Stomach (tissue), 8 donors: ENCODE measurements at regions not wholly inside any gene's neighbourhood (a gene's known extent, or its start where the extent isn't known, plus 50 kb on each side); places are given as distances from the start of the nearest gene placed in this dataset.

Experiments used
- DNase-seq, 2 donors: peaks; one replicate each; pipeline versions ENCODE4 v3.0.0 to v3.0.0-alpha.2; 2013 to 2019
- H3K27ac ChIP-seq, 5 donors: fragments of 200-600 bp in 4 of 5; sonication (generic) in 4 of 5; one replicate each; pipeline ENCODE4 v1.5.1; 2013 to 2019; ENCODE audit warnings: mild to moderate bottlenecking in 1 of 5, moderate library complexity in 1 of 5
- H3K27me3 ChIP-seq, 3 donors: fragments of 200-600 bp; sonication (generic); one replicate each; pipeline ENCODE4 v1.5.1; 2017 to 2019; ENCODE audit warnings: mixed run types in 1 of 3
- H3K36me3 ChIP-seq, 4 donors: fragments of 200-600 bp; sonication (generic); 1 replicate in 3 of 4; 2 replicates in 1 of 4; pipeline ENCODE4 v1.5.1; 2016 to 2019
- H3K4me1 ChIP-seq, 4 donors: fragments of 200-600 bp; sonication (generic); one replicate each; pipeline ENCODE4 v1.5.1; 2016 to 2019
- H3K4me3 ChIP-seq, 4 donors: fragments of 200-600 bp; sonication (generic) in 3 of 4; one replicate each; pipeline ENCODE4 v1.5.1; 2016 to 2019; ENCODE audit warnings: mild to moderate bottlenecking in 1 of 4
- H3K9me3 ChIP-seq, 4 donors: fragments of 200-600 bp; sonication (generic); one replicate each; pipeline ENCODE4 v1.5.1; 2016 to 2019
- EP300 ChIP-seq: sonication (generic); formaldehyde crosslinking; IDR thresholded peaks from one replicate; pipeline ENCODE4 v1.6.1; 2017; ENCODE audit warnings: antibody characterized with exemption
- POLR2A ChIP-seq, 4 donors: fragments of 450-650 bp; IDR thresholded peaks; one replicate each; pipeline ENCODE4 v1.6.1; 2016; ENCODE audit warnings: antibody characterized with exemption in 4 of 4, control low read depth in 2 of 4, mild to moderate bottlenecking in 1 of 4, moderate library complexity in 1 of 4
- POLR2AphosphoS5 ChIP-seq, 3 donors: sonication (generic); formaldehyde crosslinking; IDR thresholded peaks; one replicate each; pipeline ENCODE4 v1.6.1; 2016; ENCODE audit warnings: antibody characterized with exemption in 3 of 3
- WGBS, 5 donors: extraction: QIAGEN DNeasy Blood & Tissue Kit in 3 of 5; methylation state at CpG; one replicate each; pipeline versions ENCODE4 v1.1.5 to v1.1.7; 2013 to 2018; 5-methylcytosine and 5-hydroxymethylcytosine counted together
- intact Hi-C: fragments of 100-400 bp; cut with DNase I; formaldehyde crosslinking; loops from one replicate; pipeline ENCODE4 v1.15.1; 2023; ENCODE audit warnings: low total_unique reads
- TF ChIP-seq, protein P1 (sequence below), 7 experiments: fragments of 450-650 bp in 4 of 7; fragments of 200-600 bp in 3 of 7; sonication (generic) in 3 of 7; IDR thresholded peaks; one replicate each; pipeline ENCODE4 v1.5.1; 2016 to 2019; ENCODE audit warnings: antibody characterized with exemption in 7 of 7, control low read depth in 2 of 7, mild to moderate bottlenecking in 1 of 7
- donor health status: healthy with polysubstance abuse.
- donor health status: Bipolar disorder and iron deficiency.
- donor health status: healthy.

DNA sequence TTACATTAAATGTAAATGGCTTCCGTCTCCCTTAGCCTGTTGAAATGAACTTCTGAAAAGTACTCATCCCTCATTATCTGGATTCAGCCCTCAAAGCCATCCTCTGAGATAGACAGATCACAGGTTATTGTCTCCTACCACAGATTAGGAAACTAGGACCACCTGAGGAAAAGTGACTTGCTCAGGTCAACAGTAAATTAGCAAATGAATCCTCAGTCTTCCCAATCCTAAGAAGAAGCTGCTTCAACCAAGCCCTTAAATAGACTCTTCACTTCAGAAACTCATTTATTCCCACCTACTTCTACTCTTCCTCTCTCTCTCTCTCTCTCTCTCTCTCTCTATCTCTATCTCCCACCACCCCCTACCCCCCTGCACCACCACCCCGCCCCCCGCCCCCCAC lies 152.3 kb downstream of the DMRTA2 start:
- TF ChIP-seq EP300, result no peak
- no peak for TF ChIP-seq POLR2AphosphoS5 (IDR thresholded peaks at IDR 0.05)
- no peak for TF ChIP-seq POLR2A (IDR thresholded peaks at IDR 0.05)
- TF ChIP-seq, protein P1, sequence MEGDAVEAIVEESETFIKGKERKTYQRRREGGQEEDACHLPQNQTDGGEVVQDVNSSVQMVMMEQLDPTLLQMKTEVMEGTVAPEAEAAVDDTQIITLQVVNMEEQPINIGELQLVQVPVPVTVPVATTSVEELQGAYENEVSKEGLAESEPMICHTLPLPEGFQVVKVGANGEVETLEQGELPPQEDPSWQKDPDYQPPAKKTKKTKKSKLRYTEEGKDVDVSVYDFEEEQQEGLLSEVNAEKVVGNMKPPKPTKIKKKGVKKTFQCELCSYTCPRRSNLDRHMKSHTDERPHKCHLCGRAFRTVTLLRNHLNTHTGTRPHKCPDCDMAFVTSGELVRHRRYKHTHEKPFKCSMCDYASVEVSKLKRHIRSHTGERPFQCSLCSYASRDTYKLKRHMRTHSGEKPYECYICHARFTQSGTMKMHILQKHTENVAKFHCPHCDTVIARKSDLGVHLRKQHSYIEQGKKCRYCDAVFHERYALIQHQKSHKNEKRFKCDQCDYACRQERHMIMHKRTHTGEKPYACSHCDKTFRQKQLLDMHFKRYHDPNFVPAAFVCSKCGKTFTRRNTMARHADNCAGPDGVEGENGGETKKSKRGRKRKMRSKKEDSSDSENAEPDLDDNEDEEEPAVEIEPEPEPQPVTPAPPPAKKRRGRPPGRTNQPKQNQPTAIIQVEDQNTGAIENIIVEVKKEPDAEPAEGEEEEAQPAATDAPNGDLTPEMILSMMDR (IDR thresholded peaks at IDR 0.05), result no peak
- WGBS, 5 donors, result 47 to 66% (median 51%) methylated on average over 3 of the region's 3 CpGs
- H3K4me3 ChIP-seq, result no peak overlapping the region

DNA sequence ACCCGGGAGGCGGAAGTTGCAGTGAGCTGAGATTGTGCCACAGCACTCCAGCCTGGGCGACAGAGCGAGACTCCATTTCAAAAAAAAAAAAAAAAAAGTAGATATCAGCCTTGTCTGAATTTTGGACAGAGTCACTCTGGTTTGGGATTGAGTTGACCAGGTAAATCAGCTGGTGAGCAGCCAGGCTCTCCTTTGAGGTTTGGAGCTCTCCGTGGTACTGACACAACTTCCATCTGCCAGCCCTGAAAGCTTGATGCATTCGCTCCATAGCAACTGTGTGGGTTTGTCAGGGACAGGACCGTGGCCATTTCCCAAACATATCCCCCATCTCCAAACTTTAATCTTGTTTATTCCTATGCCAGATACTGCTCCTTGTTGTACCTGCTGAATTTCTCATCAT lies 155.2 kb downstream of the DMRTA2 start:
- Histone ChIP-seq H3K36me3 (no peaks in the 10 kb centered on the region), H3K4me3 (no peak overlapping the region), H3K4me1 (no peaks in the 10 kb centered on the region), H3K27ac (no peak overlapping the region), H3K27me3 (peaks cover 0 to 11% (median 0%) of the 10 kb centered on the region in 3 donors), H3K9me3 (no peaks in the 10 kb centered on the region)
- peak in 1 of 2 donors; percentile 63 for DNase-seq
- 51 to 58% (median 52%) methylated on average over 7 of the region's 7 CpGs for WGBS, 5 donors
- intact Hi-C loops, result no loop called here
- TF ChIP-seq, protein P1 (IDR thresholded peaks at IDR 0.05), result no peak
- no peak for TF ChIP-seq POLR2AphosphoS5 (IDR thresholded peaks at IDR 0.05)
- no peak for TF ChIP-seq EP300
- TF ChIP-seq POLR2A (IDR thresholded peaks at IDR 0.05), result no peak

More for the DNA sequence above, 152.3 kb downstream of the DMRTA2 start:
- H3K4me1 ChIP-seq, result no peaks in the 10 kb centered on the region
- no peaks in the 10 kb centered on the region for H3K9me3 ChIP-seq
- H3K36me3 ChIP-seq, result no peaks in the 10 kb centered on the region
- no peak overlapping the region for H3K27ac ChIP-seq
- H3K27me3 ChIP-seq, result peaks cover 0 to 21% (median 3%) of the 10 kb centered on the region in 3 donors
- DNase-seq, result no peak
- intact Hi-C loops, result no loop called here

DNA sequence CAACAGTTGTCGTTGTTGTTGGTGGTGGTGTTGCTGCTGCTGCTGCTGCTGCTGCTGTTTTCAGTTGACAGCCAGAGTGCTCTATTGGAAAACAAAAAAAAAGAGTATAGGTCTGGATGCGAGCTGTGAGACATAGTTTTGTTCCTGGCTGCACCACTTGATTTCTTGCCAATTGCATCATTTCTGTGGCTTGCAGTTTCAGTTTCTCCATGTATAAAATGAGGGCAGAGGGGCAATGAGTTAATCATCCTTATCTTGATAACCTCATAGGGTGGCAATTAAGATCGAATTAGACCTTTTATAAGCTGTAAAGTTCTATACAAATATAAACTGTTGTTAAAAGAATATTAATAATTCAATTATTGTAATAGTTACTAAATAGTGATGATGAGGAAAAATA lies 156.7 kb downstream of the DMRTA2 start:
- intact Hi-C loops, result no loop called here

DNA sequence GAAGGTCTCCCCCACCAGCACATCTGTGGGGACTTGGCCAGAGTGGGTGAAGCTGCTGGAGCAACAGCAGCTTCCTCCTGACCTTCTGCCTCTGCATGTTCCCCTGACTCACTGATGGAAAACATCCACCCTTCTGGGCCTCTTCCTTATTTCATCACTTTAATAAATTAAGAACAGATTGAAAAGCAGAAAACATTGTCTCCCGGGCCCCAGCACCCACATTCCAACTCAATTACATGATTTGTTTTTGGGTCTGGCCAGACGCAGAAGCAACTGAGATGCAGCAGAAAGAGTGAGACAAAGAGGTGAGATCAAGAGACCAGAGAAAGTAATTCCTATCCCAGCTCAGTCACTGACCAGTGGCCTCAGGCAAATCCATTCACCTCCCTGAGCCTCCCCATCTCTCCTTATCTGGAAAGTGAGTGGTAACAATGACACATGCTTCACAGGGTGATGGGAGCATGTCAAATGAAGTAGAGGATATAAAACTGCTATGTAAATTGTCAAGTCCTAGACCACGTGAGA lies 157.1 kb downstream of the ELAVL4 start:
- intact Hi-C loops, result no loop called here
- H3K4me1 ChIP-seq, result no peaks in the 10 kb centered on the region
- H3K9me3 ChIP-seq, result no peaks in the 10 kb centered on the region
- no peaks in the 10 kb centered on the region for H3K27me3 ChIP-seq
- TF ChIP-seq, protein P1 (IDR thresholded peaks at IDR 0.05), result no peak
- TF ChIP-seq POLR2A (IDR thresholded peaks at IDR 0.05) (no peak), POLR2AphosphoS5 (IDR thresholded peaks at IDR 0.05) (no peak), EP300 (no peak)
- no peaks in the 10 kb centered on the region for H3K36me3 ChIP-seq
- no peak for DNase-seq
- peak overlapping the region in 2 of 5 donors; percentile 25 to 33 for H3K27ac ChIP-seq
- WGBS, 5 donors, result 34 to 56% (median 40%) methylated on average over 3 of the region's 3 CpGs
- H3K4me3 ChIP-seq, result no peak overlapping the region

More for the DNA sequence above, 156.7 kb downstream of the DMRTA2 start:
- Histone ChIP-seq H3K4me1 (no peaks in the 10 kb centered on the region), H3K36me3 (no peaks in the 10 kb centered on the region), H3K27me3 (peaks cover 0 to 2% (median 0%) of the 10 kb centered on the region in 3 donors), H3K27ac (peak overlapping the region in 2 of 5 donors; percentile 25 to 33), H3K4me3 (no peak overlapping the region), H3K9me3 (no peaks in the 10 kb centered on the region)
- WGBS, 5 donors, result 39 to 57% (median 52%) methylated on average over 3 of the region's 3 CpGs
- DNase-seq, result no peak
- TF ChIP-seq EP300 (no peak), POLR2A (IDR thresholded peaks at IDR 0.05) (no peak), POLR2AphosphoS5 (IDR thresholded peaks at IDR 0.05) (no peak)
- TF ChIP-seq, protein P1 (IDR thresholded peaks at IDR 0.05), result no peak
